Adrenal gland (tissue), 5 donors: ENCODE measurements at regions not wholly inside any gene's neighbourhood (a gene's known extent, or its start where the extent isn't known, plus 50 kb on each side); places are given as distances from the start of the nearest gene placed in this dataset.

Experiments used
- POLR2A ChIP-seq, 2 donors: fragments of 450-650 bp; IDR thresholded peaks; one replicate each; pipeline ENCODE4 v1.6.1; 2017; ENCODE audit warnings: antibody characterized with exemption in 2 of 2, mild to moderate bottlenecking in 2 of 2, moderate library complexity in 1 of 2
- TF ChIP-seq, protein P1 (sequence below), 6 experiments: fragments of 450-650 bp in 4 of 6; fragments of 200-600 bp in 2 of 6; sonication (generic) in 1 of 6; IDR thresholded peaks; 1 replicate in 5 of 6; 2 replicates in 1 of 6; pipeline versions ENCODE4 v1.5.1 to v1.8.0; 2016 to 2021; ENCODE audit warnings: antibody characterized with exemption in 6 of 6, mild to moderate bottlenecking in 2 of 6, moderate library complexity in 1 of 6
- donor health status: DM: no; HTN: no; CAD: no.

DNA sequence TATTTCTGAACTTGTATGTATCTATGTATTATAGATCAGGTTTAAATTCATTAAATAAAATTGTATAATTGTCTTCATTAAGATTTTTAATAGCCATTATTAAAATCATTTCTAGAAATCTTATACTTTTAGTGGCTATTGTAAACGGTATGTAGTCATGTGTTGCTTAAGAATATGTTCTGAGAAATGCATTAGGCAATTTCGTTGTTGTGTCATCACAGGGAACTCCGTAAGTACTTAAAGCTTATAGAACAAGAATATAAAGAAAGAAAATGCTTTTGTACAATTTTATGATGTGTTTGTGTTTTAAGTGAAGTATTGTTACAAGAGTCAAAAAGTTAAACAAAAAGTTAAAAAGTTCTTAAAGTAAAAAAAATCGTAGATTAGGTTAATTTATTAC is 765.8 kb downstream of the METTL4 start:
- TF ChIP-seq, protein P1, sequence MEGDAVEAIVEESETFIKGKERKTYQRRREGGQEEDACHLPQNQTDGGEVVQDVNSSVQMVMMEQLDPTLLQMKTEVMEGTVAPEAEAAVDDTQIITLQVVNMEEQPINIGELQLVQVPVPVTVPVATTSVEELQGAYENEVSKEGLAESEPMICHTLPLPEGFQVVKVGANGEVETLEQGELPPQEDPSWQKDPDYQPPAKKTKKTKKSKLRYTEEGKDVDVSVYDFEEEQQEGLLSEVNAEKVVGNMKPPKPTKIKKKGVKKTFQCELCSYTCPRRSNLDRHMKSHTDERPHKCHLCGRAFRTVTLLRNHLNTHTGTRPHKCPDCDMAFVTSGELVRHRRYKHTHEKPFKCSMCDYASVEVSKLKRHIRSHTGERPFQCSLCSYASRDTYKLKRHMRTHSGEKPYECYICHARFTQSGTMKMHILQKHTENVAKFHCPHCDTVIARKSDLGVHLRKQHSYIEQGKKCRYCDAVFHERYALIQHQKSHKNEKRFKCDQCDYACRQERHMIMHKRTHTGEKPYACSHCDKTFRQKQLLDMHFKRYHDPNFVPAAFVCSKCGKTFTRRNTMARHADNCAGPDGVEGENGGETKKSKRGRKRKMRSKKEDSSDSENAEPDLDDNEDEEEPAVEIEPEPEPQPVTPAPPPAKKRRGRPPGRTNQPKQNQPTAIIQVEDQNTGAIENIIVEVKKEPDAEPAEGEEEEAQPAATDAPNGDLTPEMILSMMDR (IDR thresholded peaks at IDR 0.05) = no peak
- TF ChIP-seq POLR2A (IDR thresholded peaks at IDR 0.05) = no peak
